GM18505 (cell line): ENCODE measurements at regions not wholly inside any gene's neighbourhood (a gene's known extent, or its start where the extent isn't known, plus 50 kb on each side); places are given as distances from the start of the nearest gene placed in this dataset.

Experiments
- ATAC-seq: cut with Tn5 transposase; IDR thresholded peaks from one replicate; pipeline ENCODE4 v1.9.1; 2021; ENCODE audit not compliant: unreplicated experiment
- POLR2A ChIP-seq: IDR thresholded peaks from 4 replicates; pipeline ENCODE4 v1.6.1; 2011; ENCODE audit warnings: borderline replicate concordance; ENCODE audit not compliant: insufficient read depth, insufficient read length; ENCODE audit errors: extremely low read depth

DNA sequence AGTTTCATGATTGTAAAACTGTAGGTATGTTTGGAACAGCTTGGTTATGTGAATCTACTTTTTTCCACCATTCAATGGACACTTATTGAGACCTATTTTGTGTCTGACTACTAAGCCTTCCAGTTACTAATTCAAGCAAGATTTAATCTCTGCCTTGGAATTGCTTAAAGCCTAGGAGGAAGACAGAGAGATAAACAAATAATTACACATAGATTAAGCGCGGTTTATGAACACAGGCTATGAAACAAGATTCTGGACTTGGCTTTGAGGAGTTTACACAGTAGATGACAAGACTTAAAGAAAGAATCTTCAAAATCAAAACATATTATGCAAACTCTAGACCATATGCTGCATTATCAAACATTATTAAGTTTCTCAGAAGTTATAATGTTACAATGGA is 340.4 kb downstream of the RASEF start:
- TF ChIP-seq POLR2A: no peak
- ATAC-seq: no peak

DNA sequence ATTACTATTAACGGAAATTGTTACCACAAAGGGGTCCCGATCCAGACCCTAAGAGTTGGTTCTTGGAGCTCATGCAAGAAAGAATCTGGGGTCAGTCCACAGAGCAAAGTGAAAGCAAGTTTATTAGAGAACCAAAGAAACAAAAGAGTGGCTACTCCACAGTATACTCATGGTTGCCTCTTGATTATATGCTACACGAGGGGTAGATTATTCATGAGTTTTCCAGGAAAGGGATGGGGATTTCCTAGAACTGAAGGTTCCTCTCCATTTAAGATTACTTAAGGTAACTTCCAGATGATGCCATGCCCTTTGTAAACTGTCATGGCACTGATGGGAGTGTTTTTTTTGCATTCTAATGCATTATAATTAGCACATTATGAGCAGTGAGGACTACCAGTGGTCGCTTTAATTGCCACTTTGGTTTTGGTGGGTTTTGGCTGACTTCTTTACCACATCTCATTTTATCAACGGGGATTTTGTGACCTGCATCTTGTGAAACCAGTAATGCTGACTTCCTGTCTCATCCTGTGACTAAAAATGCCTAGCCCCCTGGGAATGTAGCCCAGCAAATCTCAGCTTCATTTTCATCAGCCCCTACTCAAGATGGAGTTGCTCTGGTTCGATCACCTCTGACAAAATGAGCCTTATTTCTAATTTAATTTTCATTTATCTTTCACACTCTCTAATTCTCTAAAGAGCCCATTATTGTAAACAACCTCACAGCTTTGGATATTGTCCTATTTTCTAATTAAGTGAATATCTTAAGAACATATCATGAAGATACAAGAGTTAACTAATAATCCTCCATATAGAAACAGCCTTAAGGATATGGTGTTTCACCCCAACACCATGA is 336.3 kb downstream of the RASEF start:
- TF ChIP-seq POLR2A: no peak

GRCh38 chr9:82729141-82729540 is 333.8 kb downstream of the RASEF start:
- ATAC-seq: no peak
- TF ChIP-seq POLR2A: no peak

More for the DNA sequence above, 336.3 kb downstream of the RASEF start:
- ATAC-seq: no peak

GRCh38 chr9:82729991-82730589 is 332.9 kb downstream of the RASEF start:
- TF ChIP-seq POLR2A: no peak
- ATAC-seq: no peak

GRCh38 chr9:82732928-82733327 is 330.0 kb downstream of the RASEF start:
- no peak for TF ChIP-seq POLR2A
- ATAC-seq: no peak

DNA sequence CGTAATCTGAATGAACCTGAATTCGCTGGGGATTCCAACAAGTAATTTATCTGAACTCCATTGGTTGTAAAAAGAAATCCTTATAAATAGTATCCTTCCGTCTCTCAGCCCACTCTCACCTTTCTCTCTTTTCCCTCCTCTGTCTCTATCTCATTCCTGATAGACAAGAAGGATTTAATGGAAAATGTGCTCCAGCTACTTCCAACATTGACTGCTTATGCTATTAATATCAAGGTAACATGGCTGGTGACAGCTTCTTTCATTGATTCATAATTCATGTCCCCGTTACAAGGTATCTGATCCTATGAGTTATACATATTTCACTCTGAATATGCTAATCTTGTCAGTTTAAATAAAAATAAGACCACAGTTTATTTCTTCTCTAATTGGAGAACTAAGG is 326.8 kb downstream of the RASEF start:
- no peak for ATAC-seq
- no peak for TF ChIP-seq POLR2A

DNA sequence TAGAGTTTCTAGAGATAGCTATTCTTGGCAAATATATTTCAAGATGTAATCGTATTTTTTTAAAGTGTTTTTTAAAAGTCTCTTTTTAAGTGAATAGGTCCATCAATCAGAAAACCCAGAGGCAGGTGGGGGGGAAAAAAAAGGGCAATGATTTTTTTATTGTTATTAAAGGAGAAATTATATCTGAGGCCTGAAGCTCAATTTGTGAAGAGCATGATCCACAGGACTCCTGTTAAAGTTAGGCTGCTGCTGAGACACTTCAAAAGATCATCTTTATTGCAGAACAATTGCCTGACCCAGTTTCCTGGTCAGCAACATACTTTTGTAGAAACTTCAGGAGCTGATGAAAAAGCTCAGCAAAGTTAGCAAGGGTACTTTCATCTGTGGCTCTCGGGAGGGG is 326.2 kb downstream of the RASEF start:
- ATAC-seq: no peak
- TF ChIP-seq POLR2A: no peak

GRCh38 chr9:82745919-82746318 is 317.0 kb downstream of the RASEF start:
- ATAC-seq: no peak
- no peak for TF ChIP-seq POLR2A

DNA sequence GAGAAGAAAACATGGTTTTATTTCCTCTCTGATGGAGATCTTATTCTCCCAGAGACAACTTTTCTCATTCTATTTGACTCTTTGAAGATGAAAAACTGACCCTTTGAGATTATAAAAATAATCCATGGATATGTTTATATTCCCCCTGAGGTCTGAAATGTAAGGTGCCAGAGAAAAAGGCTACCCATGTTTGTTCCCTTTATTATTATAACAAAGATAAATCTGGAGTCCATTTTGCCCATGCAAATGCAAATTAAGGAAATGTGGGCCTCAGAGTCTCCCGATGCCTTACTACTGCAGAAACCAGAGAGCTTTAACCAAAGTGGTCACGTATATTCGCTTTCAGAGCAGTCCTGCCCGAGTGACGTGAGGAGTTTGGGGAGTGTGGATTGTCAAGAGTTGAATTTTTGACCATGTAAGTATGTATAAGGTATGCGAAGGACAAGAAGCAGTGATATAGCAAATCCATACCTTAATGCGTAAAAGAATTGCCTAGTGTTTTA is 312.5 kb downstream of the RASEF start:
- no peak for TF ChIP-seq POLR2A
- ATAC-seq: no peak

DNA sequence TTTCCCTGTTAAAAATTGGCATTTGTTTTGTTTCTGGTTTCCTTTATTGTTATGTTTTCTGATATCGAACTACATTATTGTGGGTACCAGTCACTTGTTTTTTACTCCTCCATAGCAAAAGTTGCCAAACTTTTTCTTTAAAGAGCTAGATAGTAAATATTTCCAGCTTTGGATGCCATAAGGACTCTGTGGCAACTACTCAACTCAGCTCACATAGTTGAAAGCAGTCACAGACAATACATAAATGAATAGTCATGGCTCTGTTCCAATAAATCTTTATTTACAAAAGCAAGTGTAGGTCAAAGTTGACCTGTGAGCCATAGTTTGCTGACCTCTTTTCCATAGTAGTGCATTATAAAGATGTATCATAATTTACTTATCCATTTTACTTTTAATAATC is 305.0 kb downstream of the RASEF start:
- no peak for TF ChIP-seq POLR2A
- ATAC-seq: no peak

DNA sequence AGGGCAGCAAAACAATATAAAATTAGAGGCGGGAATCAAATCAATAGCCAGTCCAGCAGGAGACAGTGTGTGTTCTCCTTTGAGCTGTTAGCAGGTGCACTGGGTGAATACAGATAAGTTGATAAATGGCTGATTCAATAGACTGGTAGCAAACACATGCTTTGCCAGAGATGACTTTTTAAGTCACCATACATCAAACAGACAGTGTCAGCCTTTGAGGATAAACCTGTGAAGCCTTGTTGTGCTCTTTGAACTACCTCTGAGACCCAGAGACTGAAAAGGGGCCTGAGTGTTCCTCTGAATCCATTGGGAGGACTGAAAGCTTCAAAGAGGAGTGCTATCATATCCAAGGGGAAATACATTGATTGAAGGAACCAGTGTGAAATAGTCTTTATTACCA is 301.9 kb downstream of the RASEF start:
- no peak for ATAC-seq

GRCh38 chr9:82761956-82762355 is 301.0 kb downstream of the RASEF start:
- no peak for TF ChIP-seq POLR2A
- ATAC-seq: no peak

More for the DNA sequence above, 301.9 kb downstream of the RASEF start:
- no peak for TF ChIP-seq POLR2A

- no peak for ATAC-seq
- no peak for TF ChIP-seq POLR2A
Measured at GRCh38 chr9:82763656-82764055, 299.3 kb downstream of the RASEF start.
